Endothelial cell (in vitro differentiated cells): ENCODE measurements at regions not wholly inside any gene's neighbourhood (a gene's known extent, or its start where the extent isn't known, plus 50 kb on each side); places are given as distances from the start of the nearest gene placed in this dataset.
"Not testable (repeated sequence)": the region's sequence is repeated elsewhere in the genome, so short reads cannot be mapped to it uniquely, and the experiment has no call there.

ENCODE experiments used
- DNase-seq: peaks from one replicate; pipeline ENCODE4 v3.0.0; 2021; ENCODE audit warnings: low spot score
- H3K27ac Mint-ChIP-seq: one replicate; pipeline ENCODE4 v1.8.0; 2021; ENCODE audit warnings: mixed read lengths, inconsistent platforms; ENCODE audit not compliant: unreplicated experiment
- H3K27me3 Mint-ChIP-seq: one replicate; pipeline ENCODE4 v1.8.0; 2021; ENCODE audit warnings: mild to moderate bottlenecking, moderate library complexity, mixed read lengths, inconsistent platforms; ENCODE audit not compliant: unreplicated experiment
- H3K36me3 Mint-ChIP-seq: one replicate; pipeline ENCODE4 v1.8.0; 2021; ENCODE audit warnings: mild to moderate bottlenecking, low read depth, mixed read lengths, inconsistent platforms; ENCODE audit not compliant: unreplicated experiment
- H3K4me1 Mint-ChIP-seq: one replicate; pipeline ENCODE4 v1.8.0; 2021; ENCODE audit warnings: mild to moderate bottlenecking, mixed read lengths, inconsistent platforms; ENCODE audit not compliant: unreplicated experiment
- H3K4me3 Mint-ChIP-seq: one replicate; pipeline ENCODE4 v1.8.0; 2021; ENCODE audit warnings: mild to moderate bottlenecking, mixed read lengths, inconsistent platforms; ENCODE audit not compliant: unreplicated experiment
- H3K9me3 Mint-ChIP-seq: one replicate; pipeline ENCODE4 v1.8.0; 2021; ENCODE audit warnings: mixed read lengths, inconsistent platforms; ENCODE audit not compliant: unreplicated experiment
- TF ChIP-seq, protein P1 (sequence below): fragments of 200-600 bp; sonication (generic); IDR thresholded peaks from one replicate; pipeline ENCODE4 v1.5.0; 2021; ENCODE audit warnings: antibody characterized with exemption; ENCODE audit not compliant: unreplicated experiment

DNA sequence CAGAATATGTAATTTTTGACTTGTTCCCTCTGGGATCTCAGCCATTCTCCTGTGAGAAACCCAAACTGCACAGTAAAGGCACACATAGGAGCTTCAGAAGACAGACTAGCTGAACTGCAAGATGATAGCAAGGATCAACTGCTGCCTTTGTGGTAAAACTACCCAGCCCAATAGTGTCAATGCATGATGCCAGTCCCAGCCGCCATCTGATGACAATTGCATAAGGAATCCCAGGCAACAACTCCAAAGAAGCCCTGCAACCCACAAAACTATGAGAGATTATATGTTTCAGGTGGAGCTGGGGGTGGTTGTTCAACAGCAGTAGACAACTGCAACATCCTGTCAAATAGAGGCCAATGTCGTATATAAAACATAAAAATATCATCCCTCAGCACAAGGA is 192.4 kb upstream of the ARPP21 start:
- Mint-ChIP-seq H3K36me3 (no peaks in the 10 kb centered on the region), H3K27me3 (no peaks in the 10 kb centered on the region), H3K4me3 (no peak overlapping the region), H3K9me3 (no peaks in the 10 kb centered on the region), H3K27ac (no peak overlapping the region), H3K4me1 (no peaks in the 10 kb centered on the region)
- TF ChIP-seq, protein P1, sequence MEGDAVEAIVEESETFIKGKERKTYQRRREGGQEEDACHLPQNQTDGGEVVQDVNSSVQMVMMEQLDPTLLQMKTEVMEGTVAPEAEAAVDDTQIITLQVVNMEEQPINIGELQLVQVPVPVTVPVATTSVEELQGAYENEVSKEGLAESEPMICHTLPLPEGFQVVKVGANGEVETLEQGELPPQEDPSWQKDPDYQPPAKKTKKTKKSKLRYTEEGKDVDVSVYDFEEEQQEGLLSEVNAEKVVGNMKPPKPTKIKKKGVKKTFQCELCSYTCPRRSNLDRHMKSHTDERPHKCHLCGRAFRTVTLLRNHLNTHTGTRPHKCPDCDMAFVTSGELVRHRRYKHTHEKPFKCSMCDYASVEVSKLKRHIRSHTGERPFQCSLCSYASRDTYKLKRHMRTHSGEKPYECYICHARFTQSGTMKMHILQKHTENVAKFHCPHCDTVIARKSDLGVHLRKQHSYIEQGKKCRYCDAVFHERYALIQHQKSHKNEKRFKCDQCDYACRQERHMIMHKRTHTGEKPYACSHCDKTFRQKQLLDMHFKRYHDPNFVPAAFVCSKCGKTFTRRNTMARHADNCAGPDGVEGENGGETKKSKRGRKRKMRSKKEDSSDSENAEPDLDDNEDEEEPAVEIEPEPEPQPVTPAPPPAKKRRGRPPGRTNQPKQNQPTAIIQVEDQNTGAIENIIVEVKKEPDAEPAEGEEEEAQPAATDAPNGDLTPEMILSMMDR, result no peak
- no peak for DNase-seq

DNA sequence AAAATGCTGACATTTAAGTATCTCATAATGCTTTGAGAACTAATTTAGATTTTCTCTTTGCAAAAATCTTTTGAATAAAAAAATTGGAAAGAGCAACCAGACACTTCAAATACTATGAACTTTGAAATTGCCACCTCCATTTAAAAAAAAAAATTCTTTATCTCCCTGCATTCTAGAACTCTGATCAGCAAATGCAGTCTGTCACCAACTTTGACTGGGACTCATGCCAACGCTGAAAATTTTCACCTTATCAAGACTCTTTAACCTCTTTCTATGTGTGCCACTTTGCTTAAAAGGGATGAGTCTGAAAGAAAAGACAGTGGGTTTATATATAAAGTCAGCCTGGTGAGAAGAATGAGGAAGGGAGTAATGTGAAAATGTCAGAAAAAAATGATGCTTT is 191.2 kb upstream of the ARPP21 start:
- Mint-ChIP-seq H3K27ac (no peak overlapping the region), H3K4me3 (no peak overlapping the region), H3K4me1 (no peaks in the 10 kb centered on the region), H3K27me3 (no peaks in the 10 kb centered on the region), H3K9me3 (no peaks in the 10 kb centered on the region), H3K36me3 (no peaks in the 10 kb centered on the region)
- TF ChIP-seq, protein P1, result no peak
- no peak for DNase-seq

DNA sequence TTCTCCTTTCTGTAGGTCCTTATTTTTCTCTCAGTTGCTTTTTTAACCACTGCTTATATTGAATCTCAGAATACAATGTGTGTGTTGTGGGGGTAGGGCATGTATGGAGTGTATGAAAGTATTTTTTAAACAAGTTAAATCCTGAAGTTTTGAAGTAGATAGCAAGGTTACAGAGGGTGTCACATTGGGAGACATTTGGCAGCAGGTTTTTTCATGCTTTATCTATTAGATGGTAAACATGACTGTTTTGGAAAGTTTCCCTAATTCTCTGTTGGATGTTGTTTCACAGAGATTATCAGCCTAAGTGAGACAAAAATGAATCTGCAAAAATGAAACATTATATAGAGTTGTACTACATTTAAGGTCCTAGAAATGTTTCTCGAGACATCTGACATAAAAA is 190.6 kb upstream of the ARPP21 start:
- no peak overlapping the region for H3K4me3 Mint-ChIP-seq
- no peak overlapping the region for H3K27ac Mint-ChIP-seq
- peaks cover 1% of the 10 kb centered on the region for H3K9me3 Mint-ChIP-seq

DNA sequence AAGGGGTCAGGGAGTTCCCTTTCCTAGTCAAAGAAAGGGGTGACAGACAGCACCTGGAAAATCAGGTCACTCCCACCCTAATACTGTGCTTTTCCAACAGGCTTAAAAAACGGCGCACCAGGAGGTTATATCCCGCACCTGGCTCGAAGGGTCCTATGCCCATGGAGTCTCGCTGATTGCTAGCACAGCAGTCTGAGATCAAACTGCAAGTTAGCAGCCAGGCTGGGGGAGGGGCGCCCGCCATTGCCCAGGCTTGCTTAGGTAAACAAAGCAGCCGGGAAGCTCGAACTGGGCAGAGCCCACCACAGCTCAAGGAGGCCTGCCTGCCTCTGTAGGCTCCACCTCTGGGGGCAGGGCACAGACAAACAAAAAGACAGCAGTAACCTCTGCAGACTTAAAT is 184.5 kb upstream of the ARPP21 start:
- not testable (repeated sequence) for H3K4me3 Mint-ChIP-seq, H3K27ac Mint-ChIP-seq, DNase-seq, H3K36me3 Mint-ChIP-seq, H3K27me3 Mint-ChIP-seq, H3K4me1 Mint-ChIP-seq
- H3K9me3 Mint-ChIP-seq, result peaks cover 11% of the 10 kb centered on the region

More for the DNA sequence above, 190.6 kb upstream of the ARPP21 start:
- Mint-ChIP-seq H3K4me1 (no peaks in the 10 kb centered on the region), H3K27me3 (no peaks in the 10 kb centered on the region), H3K36me3 (no peaks in the 10 kb centered on the region)
- TF ChIP-seq, protein P1, result no peak
- no peak for DNase-seq

DNA sequence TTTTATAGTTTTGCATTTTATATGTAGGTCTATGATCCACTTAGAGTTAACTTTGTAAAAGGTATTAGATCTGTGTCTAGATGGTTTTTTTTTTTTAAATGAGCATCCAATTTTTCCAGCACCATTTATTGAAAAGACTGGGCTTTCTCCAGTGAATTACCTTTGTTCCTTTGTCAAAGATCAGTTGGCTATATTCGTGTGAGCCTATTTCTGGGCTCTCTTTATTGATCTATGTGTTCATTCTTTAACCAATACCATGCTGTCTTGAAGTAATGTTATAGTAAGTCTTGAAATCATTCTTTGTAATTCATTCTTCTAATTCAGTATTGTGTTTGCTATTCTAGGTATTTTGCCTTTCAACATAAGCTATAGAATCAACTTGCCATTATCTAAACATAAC is 165.4 kb upstream of the ARPP21 start:
- Mint-ChIP-seq H3K4me1 (no peaks in the 10 kb centered on the region), H3K36me3 (no peaks in the 10 kb centered on the region), H3K4me3 (no peak overlapping the region), H3K27me3 (no peaks in the 10 kb centered on the region), H3K9me3 (no peaks in the 10 kb centered on the region), H3K27ac (no peak overlapping the region)
- TF ChIP-seq, protein P1, result no peak
- DNase-seq, result no peak

DNA sequence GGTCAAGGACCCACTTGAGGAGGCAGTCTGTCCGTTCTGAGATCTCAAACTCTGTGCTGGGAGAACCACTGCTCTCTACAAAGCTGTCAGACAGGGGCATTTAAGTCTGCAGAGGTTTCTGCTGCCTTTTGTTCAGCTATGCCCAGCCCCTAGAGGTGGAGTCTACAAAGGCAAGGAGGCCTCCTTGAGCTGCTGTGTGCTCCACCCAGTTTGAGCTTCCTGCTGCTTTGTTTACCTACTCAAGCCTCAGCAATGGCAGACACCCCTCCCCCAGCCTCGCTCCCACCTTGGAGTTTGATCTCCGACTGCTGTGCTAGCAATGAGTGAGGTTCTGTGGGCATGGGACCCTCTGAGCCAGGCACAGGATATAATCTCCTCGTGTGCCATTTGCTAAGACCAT is 156.8 kb upstream of the ARPP21 start:
- H3K4me3 Mint-ChIP-seq, H3K9me3 Mint-ChIP-seq, H3K4me1 Mint-ChIP-seq, H3K27me3 Mint-ChIP-seq, DNase-seq, H3K36me3 Mint-ChIP-seq, H3K27ac Mint-ChIP-seq: not testable (repeated sequence)
